HG02852 (cell line): ENCODE measurements at regions not wholly inside any gene's neighbourhood (a gene's known extent, or its start where the extent isn't known, plus 50 kb on each side); places are given as distances from the start of the nearest gene placed in this dataset.
A peak's percentile ranks its signal among the peaks of the same experiment; 100 is the strongest.
"Not testable (repeated sequence)": the region's sequence is repeated elsewhere in the genome, so short reads cannot be mapped to it uniquely, and the experiment has no call there.

Source experiments
- ATAC-seq: cut with Tn5 transposase; IDR thresholded peaks from one replicate; pipeline ENCODE4 v1.9.1; 2021; ENCODE audit warnings: mild to moderate bottlenecking, moderate library complexity; ENCODE audit not compliant: unreplicated experiment

GRCh38 chr4:115515772-115516171 is 402.4 kb upstream of the NDST4 start:
- peak; percentile 99 for ATAC-seq

- ATAC-seq = peak; percentile 29
Observed at GRCh38 chr4:115515366-115515765, 401.9 kb upstream of the NDST4 start.

- no peak for ATAC-seq
Observed at GRCh38 chr4:115514675-115515074, 401.3 kb upstream of the NDST4 start.

GRCh38 chr4:115505326-115505725 is 391.9 kb upstream of the NDST4 start:
- no peak for ATAC-seq

- ATAC-seq = no peak
Observed at GRCh38 chr4:115501656-115502055, 388.2 kb upstream of the NDST4 start.

- not testable (repeated sequence) for ATAC-seq
Observed at GRCh38 chr4:115493770-115494169, 380.4 kb upstream of the NDST4 start.

GRCh38 chr4:115491686-115492085 is 378.3 kb upstream of the NDST4 start:
- ATAC-seq = no peak

GRCh38 chr4:115489279-115489678 is 375.9 kb upstream of the NDST4 start:
- ATAC-seq = no peak

GRCh38 chr4:115485402-115485801 is 372.0 kb upstream of the NDST4 start:
- no peak for ATAC-seq

- ATAC-seq = no peak
Observed at GRCh38 chr4:115484479-115484878, 371.1 kb upstream of the NDST4 start.

GRCh38 chr4:115470763-115471162 is 357.3 kb upstream of the NDST4 start:
- no peak for ATAC-seq

GRCh38 chr4:115459301-115459700 is 345.9 kb upstream of the NDST4 start:
- ATAC-seq = not testable (repeated sequence)

GRCh38 chr4:115456231-115456630 is 342.8 kb upstream of the NDST4 start:
- no peak for ATAC-seq

GRCh38 chr4:115454228-115454627 is 340.8 kb upstream of the NDST4 start:
- no peak for ATAC-seq

- ATAC-seq = no peak
Observed at GRCh38 chr4:115453416-115453815, 340.0 kb upstream of the NDST4 start.

GRCh38 chr4:115452229-115452628 is 338.8 kb upstream of the NDST4 start:
- not testable (repeated sequence) for ATAC-seq

GRCh38 chr4:115437739-115438138 is 324.3 kb upstream of the NDST4 start:
- ATAC-seq = no peak

GRCh38 chr4:115433491-115433890 is 320.1 kb upstream of the NDST4 start:
- ATAC-seq = no peak

- ATAC-seq = no peak
Observed at GRCh38 chr4:115430024-115430423, 316.6 kb upstream of the NDST4 start.

- ATAC-seq = no peak
Observed at GRCh38 chr4:115428455-115428854, 315.0 kb upstream of the NDST4 start.

- no peak for ATAC-seq
Observed at GRCh38 chr4:115424852-115425251, 311.4 kb upstream of the NDST4 start.

GRCh38 chr4:115418635-115419396 is 305.4 kb upstream of the NDST4 start:
- no peak for ATAC-seq

- no peak for ATAC-seq
Observed at GRCh38 chr4:115396034-115396433, 282.6 kb upstream of the NDST4 start.
